ENCODE measurements at regions not wholly inside any gene's neighbourhood (a gene's known extent, or its start where the extent isn't known, plus 50 kb on each side); places are given as distances from the start of the nearest gene placed in this dataset.

DNA sequence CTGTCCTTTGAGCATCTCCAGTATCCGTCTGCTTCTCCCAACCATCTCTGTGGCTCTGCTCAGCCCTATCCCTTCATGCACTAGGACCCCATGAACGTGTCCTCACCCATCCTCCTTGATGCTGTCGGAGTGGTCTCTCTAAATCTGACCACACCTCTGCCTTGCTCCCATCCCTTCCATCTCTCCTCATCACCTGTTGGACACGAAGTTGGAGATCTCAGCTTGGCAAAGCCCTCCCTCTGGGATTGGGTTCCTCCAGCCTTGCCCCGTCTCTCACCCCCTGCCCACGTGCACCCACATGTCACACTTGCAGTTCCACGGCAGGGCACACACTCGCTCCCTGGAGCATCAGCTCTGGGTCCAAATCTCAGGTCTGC is 135.7 kb downstream of the ACTL8 start:
- TF ChIP-seq, protein P1, sequence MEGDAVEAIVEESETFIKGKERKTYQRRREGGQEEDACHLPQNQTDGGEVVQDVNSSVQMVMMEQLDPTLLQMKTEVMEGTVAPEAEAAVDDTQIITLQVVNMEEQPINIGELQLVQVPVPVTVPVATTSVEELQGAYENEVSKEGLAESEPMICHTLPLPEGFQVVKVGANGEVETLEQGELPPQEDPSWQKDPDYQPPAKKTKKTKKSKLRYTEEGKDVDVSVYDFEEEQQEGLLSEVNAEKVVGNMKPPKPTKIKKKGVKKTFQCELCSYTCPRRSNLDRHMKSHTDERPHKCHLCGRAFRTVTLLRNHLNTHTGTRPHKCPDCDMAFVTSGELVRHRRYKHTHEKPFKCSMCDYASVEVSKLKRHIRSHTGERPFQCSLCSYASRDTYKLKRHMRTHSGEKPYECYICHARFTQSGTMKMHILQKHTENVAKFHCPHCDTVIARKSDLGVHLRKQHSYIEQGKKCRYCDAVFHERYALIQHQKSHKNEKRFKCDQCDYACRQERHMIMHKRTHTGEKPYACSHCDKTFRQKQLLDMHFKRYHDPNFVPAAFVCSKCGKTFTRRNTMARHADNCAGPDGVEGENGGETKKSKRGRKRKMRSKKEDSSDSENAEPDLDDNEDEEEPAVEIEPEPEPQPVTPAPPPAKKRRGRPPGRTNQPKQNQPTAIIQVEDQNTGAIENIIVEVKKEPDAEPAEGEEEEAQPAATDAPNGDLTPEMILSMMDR (IDR thresholded peaks at IDR 0.05), result no peak
- no peak for TF ChIP-seq POLR2A (IDR thresholded peaks at IDR 0.05)

Measured in breast epithelium (tissue), 3 donors.